GM23338 (cell line): ENCODE measurements at regions not wholly inside any gene's neighbourhood (a gene's known extent, or its start where the extent isn't known, plus 50 kb on each side); places are given as distances from the start of the nearest gene placed in this dataset.

Experiments used
- ATAC-seq: fragments of 200-7000 bp; cut with Tn5 transposase; 3 replicates; pipeline ENCODE4 v1.9.1; 2020
- DNase-seq: peaks from one replicate; pipeline ENCODE4 v3.0.0-alpha.2; 2015; ENCODE audit warnings: low spot score
- H2AFZ ChIP-seq: fragments of 200-600 bp; sonication (generic); 2 replicates; pipeline ENCODE4 v1.8.0; 2016; ENCODE audit warnings: antibody characterized with exemption, mild to moderate bottlenecking, moderate library complexity
- H3F3A ChIP-seq: fragments of 200-600 bp; sonication (generic); replicated peaks from 2 replicates; pipeline ENCODE4 v1.8.0; 2017; ENCODE audit warnings: antibody characterized with exemption, mixed run types, low read depth
- H3K27ac ChIP-seq: fragments of 200-600 bp; sonication (generic); 2 replicates; pipeline ENCODE4 v1.6.1; 2016; ENCODE audit warnings: low read depth
- H3K27me3 ChIP-seq: fragments of 200-600 bp; sonication (generic); 2 replicates; pipeline ENCODE4 v1.8.0; 2016; ENCODE audit warnings: mild to moderate bottlenecking, mixed run types, moderate library complexity; ENCODE audit not compliant: insufficient read depth
- H3K36me3 ChIP-seq: fragments of 200-600 bp; sonication (generic); 2 replicates; pipeline ENCODE4 v1.8.0; 2016; ENCODE audit warnings: mild to moderate bottlenecking; ENCODE audit not compliant: insufficient read depth
- H3K4me1 ChIP-seq: fragments of 200-600 bp; sonication (generic); 2 replicates; pipeline ENCODE4 v1.8.0; 2016; ENCODE audit warnings: mild to moderate bottlenecking, moderate library complexity; ENCODE audit not compliant: insufficient read depth
- H3K4me2 ChIP-seq: fragments of 200-600 bp; sonication (generic); 2 replicates; pipeline ENCODE4 v1.7.1; 2017; ENCODE audit warnings: mixed run types
- H3K4me3 ChIP-seq: fragments of 200-600 bp; sonication (generic); 2 replicates; pipeline ENCODE4 v1.6.1; 2016; ENCODE audit warnings: mixed run types
- H3K79me2 ChIP-seq: fragments of 200-600 bp; sonication (generic); replicated peaks from 2 replicates; pipeline ENCODE4 v1.8.0; 2017; ENCODE audit warnings: mild to moderate bottlenecking; ENCODE audit not compliant: insufficient read depth
- H3K9me2 ChIP-seq: fragments of 200-600 bp; sonication (generic); 2 replicates; pipeline ENCODE4 v1.8.0; 2017; ENCODE audit not compliant: insufficient read depth
- H4K20me1 ChIP-seq: fragments of 200-600 bp; sonication (generic); replicated peaks from 2 replicates; pipeline ENCODE4 v1.8.0; 2017; ENCODE audit warnings: mild to moderate bottlenecking; ENCODE audit not compliant: insufficient read depth
- H3K27ac Mint-ChIP-seq: 2 replicates; pipeline ENCODE4 v1.8.0; 2020; ENCODE audit warnings: inconsistent platforms, mild to moderate bottlenecking, moderate library complexity, mixed read lengths
- H3K27me3 Mint-ChIP-seq: 3 replicates; pipeline ENCODE4 v1.8.0; 2022; ENCODE audit warnings: low read depth, mild to moderate bottlenecking, moderate library complexity, mixed read lengths, inconsistent platforms; ENCODE audit not compliant: insufficient read depth, poor library complexity
- H3K36me3 Mint-ChIP-seq: 3 replicates; pipeline ENCODE4 v1.8.0; 2021; ENCODE audit warnings: low read depth, mild to moderate bottlenecking, inconsistent platforms, moderate library complexity, mixed read lengths
- H3K4me1 Mint-ChIP-seq: 3 replicates; pipeline ENCODE4 v1.8.0; 2020; ENCODE audit warnings: mild to moderate bottlenecking, inconsistent platforms, mixed read lengths
- H3K4me3 Mint-ChIP-seq: 3 replicates; pipeline ENCODE4 v1.8.0; 2021; ENCODE audit warnings: moderate library complexity, mild to moderate bottlenecking, inconsistent platforms, mixed read lengths
- H3K9me3 Mint-ChIP-seq: 3 replicates; pipeline ENCODE4 v1.8.0; 2020; ENCODE audit warnings: moderate library complexity, mild to moderate bottlenecking, inconsistent platforms, mixed read lengths
- CREB1 ChIP-seq: fragments of 250-450 bp; sonication (Bioruptor Pico); IDR thresholded peaks from 2 replicates; pipeline ENCODE4 v1.5.0; 2020; ENCODE audit warnings: low read depth, mild to moderate bottlenecking, moderate library complexity
- CTCF ChIP-seq, 2 experiments: fragments of 200-600 bp in 1 of 2; sonication (generic) in 1 of 2; conservative IDR thresholded peaks; 2 replicates each; pipeline versions ENCODE4 v1.5.1 to v1.6.1; 2016 to 2017; ENCODE audit warnings: antibody characterized with exemption in 2 of 2, low read depth in 2 of 2, mild to moderate bottlenecking in 2 of 2, moderate library complexity in 1 of 2
- ETS1 ChIP-seq: IDR thresholded peaks from 2 replicates; pipeline ENCODE4 v1.6.1; 2016; ENCODE audit warnings: antibody characterized with exemption
- EZH2 ChIP-seq: fragments of 200-600 bp; sonication (generic); IDR thresholded peaks from one replicate; pipeline ENCODE4 v1.8.0; 2017; ENCODE audit warnings: antibody characterized with exemption, mild to moderate bottlenecking, low read depth; ENCODE audit not compliant: unreplicated experiment
- EZH2phosphoT487 ChIP-seq: fragments of 200-600 bp; sonication (generic); IDR thresholded peaks from one replicate; pipeline ENCODE4 v1.8.1; 2018; ENCODE audit warnings: antibody characterized with exemption; ENCODE audit not compliant: unreplicated experiment
- JUNB ChIP-seq: IDR thresholded peaks from one replicate; pipeline ENCODE4 v1.6.1; 2016; ENCODE audit warnings: antibody characterized with exemption; ENCODE audit not compliant: unreplicated experiment
- NANOG ChIP-seq: IDR thresholded peaks from 2 replicates; pipeline ENCODE4 v1.6.1; 2016; ENCODE audit warnings: antibody characterized with exemption, borderline replicate concordance
- POLR2AphosphoS5 ChIP-seq: IDR thresholded peaks from 2 replicates; pipeline ENCODE4 v1.6.1; 2016; ENCODE audit warnings: antibody characterized with exemption, low read depth
- REST ChIP-seq: IDR thresholded peaks from one replicate; pipeline ENCODE4 v1.6.1; 2018; ENCODE audit warnings: antibody characterized with exemption; ENCODE audit not compliant: unreplicated experiment
- STAT1 ChIP-seq: IDR thresholded peaks from one replicate; pipeline ENCODE4 v1.6.1; 2016; ENCODE audit warnings: antibody characterized with exemption; ENCODE audit not compliant: unreplicated experiment
- ZNF114 ChIP-seq: fragments of 250-450 bp; sonication (Bioruptor Pico); IDR thresholded peaks from 2 replicates; pipeline ENCODE4 v1.5.0; 2020; ENCODE audit warnings: mild to moderate bottlenecking, moderate library complexity
- ZNF331 ChIP-seq: fragments of 250-450 bp; sonication (Bioruptor Pico); IDR thresholded peaks from 2 replicates; pipeline ENCODE4 v1.5.0; 2020; ENCODE audit warnings: low read depth, mild to moderate bottlenecking, moderate library complexity
- ZNF462 ChIP-seq: fragments of 250-450 bp; sonication (Bioruptor Pico); IDR thresholded peaks from 2 replicates; pipeline ENCODE4 v1.5.0; 2020; ENCODE audit warnings: mild to moderate bottlenecking, moderate library complexity

- H2AFZ ChIP-seq: no peak overlapping the region
- no peak overlapping the region for H3K27ac Mint-ChIP-seq
Observed at GRCh38 chr6:40956936-40957335, 82.1 kb downstream of the UNC5CL start.

More at GRCh38 chr6:40956936-40957335, 82.1 kb downstream of the UNC5CL start:
- Histone ChIP-seq H3K79me2 (no peaks in the 10 kb centered on the region), H3K27ac (no peak overlapping the region), H3K4me3 (no peak overlapping the region), H3K27me3 (no peaks in the 10 kb centered on the region), H3K4me1 (no peaks in the 10 kb centered on the region), H4K20me1 (no peaks in the 10 kb centered on the region), H3K9me2 (peaks cover 7% of the 10 kb centered on the region; the same call in 1 of the 2 replicates), H3K36me3 (no peaks in the 10 kb centered on the region), H3K4me2 (no peak overlapping the region), H3F3A (no peaks in the 10 kb centered on the region)
- Mint-ChIP-seq H3K9me3 (no peaks in the 10 kb centered on the region), H3K36me3 (no peaks in the 10 kb centered on the region), H3K4me3 (no peak overlapping the region), H3K4me1 (peaks cover 3% of the 10 kb centered on the region; the same call in 2 of the 3 replicates), H3K27me3 (peaks cover 1% of the 10 kb centered on the region)
- TF ChIP-seq STAT1: no peak
- no peak for TF ChIP-seq ZNF331 (CRISPR knock-in tag)
- TF ChIP-seq EZH2phosphoT487: no peak
- no peak for TF ChIP-seq NANOG
- no peak for TF ChIP-seq ZNF462 (CRISPR knock-in tag)
- no peak for TF ChIP-seq REST
- no peak for TF ChIP-seq JUNB
- no peak for TF ChIP-seq ETS1
- no peak for TF ChIP-seq ZNF114
- TF ChIP-seq CTCF (conservative IDR thresholded peaks at IDR 0.05; ENCODE audit: low read depth in 2 of 2): no peak
- no peak for TF ChIP-seq EZH2
- TF ChIP-seq CREB1 (CRISPR knock-in tag): no peak
- no peak for TF ChIP-seq POLR2AphosphoS5
- DNase-seq (no peak), ATAC-seq (no peak)
